ENCODE measurements at regions not wholly inside any gene's neighbourhood (a gene's known extent, or its start where the extent isn't known, plus 50 kb on each side); places are given as distances from the start of the nearest gene placed in this dataset.
"Not testable (repeated sequence)": the region's sequence is repeated elsewhere in the genome, so short reads cannot be mapped to it uniquely, and the experiment has no call there.

GRCh38 chr21:8987896-8988295 lies 1533.5 kb upstream of the TPTE start:
- H3K4me1 Mint-ChIP-seq, H3K4me3 Mint-ChIP-seq, DNase-seq, H3K36me3 Mint-ChIP-seq, H3K27me3 Mint-ChIP-seq, H3K27ac Mint-ChIP-seq, CTCF ChIA-PET: not testable (repeated sequence)
- H3K9me3 Mint-ChIP-seq, result peaks cover 41% of the 10 kb centered on the region

- no peaks in the 10 kb centered on the region for H3K36me3 Mint-ChIP-seq
- H3K9me3 Mint-ChIP-seq, result peaks cover 49% of the 10 kb centered on the region
- no peak for DNase-seq
- no peak overlapping the region for H3K4me3 Mint-ChIP-seq
- no peaks in the 10 kb centered on the region for H3K4me1 Mint-ChIP-seq
- no peak overlapping the region for H3K27ac Mint-ChIP-seq
- H3K27me3 Mint-ChIP-seq, result no peaks in the 10 kb centered on the region
- CTCF ChIA-PET, result no interaction called here
Measured at GRCh38 chr21:8988696-8989095, 1532.7 kb upstream of the TPTE start.

GRCh38 chr21:8989261-8989711 lies 1532.1 kb upstream of the TPTE start:
- CTCF ChIA-PET, result no interaction called here
- no peak overlapping the region for H3K27ac Mint-ChIP-seq

GRCh38 chr21:8989721-8990325 lies 1531.6 kb upstream of the TPTE start:
- peaks cover 57% of the 10 kb centered on the region for H3K9me3 Mint-ChIP-seq
- H3K36me3 Mint-ChIP-seq, result no peaks in the 10 kb centered on the region
- DNase-seq, result no peak

More at GRCh38 chr21:8989261-8989711, 1532.1 kb upstream of the TPTE start:
- H3K36me3 Mint-ChIP-seq, result no peaks in the 10 kb centered on the region
- no peak overlapping the region for H3K4me3 Mint-ChIP-seq
- no peak for DNase-seq
- peaks cover 53% of the 10 kb centered on the region for H3K9me3 Mint-ChIP-seq
- H3K4me1 Mint-ChIP-seq, result no peaks in the 10 kb centered on the region
- H3K27me3 Mint-ChIP-seq, result no peaks in the 10 kb centered on the region

GRCh38 chr21:8990326-8991087 lies 1530.9 kb upstream of the TPTE start:
- H3K4me1 Mint-ChIP-seq, result no peaks in the 10 kb centered on the region
- no peak overlapping the region for H3K4me3 Mint-ChIP-seq
- no peak overlapping the region for H3K27ac Mint-ChIP-seq
- CTCF ChIA-PET, result no interaction called here
- no peak for DNase-seq
- no peaks in the 10 kb centered on the region for H3K27me3 Mint-ChIP-seq
- no peaks in the 10 kb centered on the region for H3K36me3 Mint-ChIP-seq
- H3K9me3 Mint-ChIP-seq, result peaks cover 58% of the 10 kb centered on the region

More at GRCh38 chr21:8989721-8990325, 1531.6 kb upstream of the TPTE start:
- Mint-ChIP-seq H3K4me3 (no peak overlapping the region), H3K4me1 (no peaks in the 10 kb centered on the region), H3K27ac (no peak overlapping the region), H3K27me3 (no peaks in the 10 kb centered on the region)
- CTCF ChIA-PET, result no interaction called here

GRCh38 chr21:8991088-8991907 lies 1530.1 kb upstream of the TPTE start:
- peaks cover 60% of the 10 kb centered on the region for H3K9me3 Mint-ChIP-seq
- H3K27me3 Mint-ChIP-seq, result no peaks in the 10 kb centered on the region
- H3K27ac Mint-ChIP-seq, result no peak overlapping the region
- no peaks in the 10 kb centered on the region for H3K4me1 Mint-ChIP-seq
- no peaks in the 10 kb centered on the region for H3K36me3 Mint-ChIP-seq
- H3K4me3 Mint-ChIP-seq, result no peak overlapping the region
- CTCF ChIA-PET, result no interaction called here
- DNase-seq, result no peak

- H3K27ac Mint-ChIP-seq, result no peak overlapping the region
- CTCF ChIA-PET, result no interaction called here
- no peaks in the 10 kb centered on the region for H3K36me3 Mint-ChIP-seq
Measured at GRCh38 chr21:8991968-8992621, 1529.3 kb upstream of the TPTE start.

GRCh38 chr21:8992731-8993174 lies 1528.6 kb upstream of the TPTE start:
- CTCF ChIA-PET, result no interaction called here
- Mint-ChIP-seq H3K4me1 (no peaks in the 10 kb centered on the region), H3K27me3 (no peaks in the 10 kb centered on the region), H3K27ac (no peak overlapping the region), H3K4me3 (no peak overlapping the region), H3K9me3 (peaks cover 61% of the 10 kb centered on the region), H3K36me3 (no peaks in the 10 kb centered on the region)
- DNase-seq, result no peak

More at GRCh38 chr21:8991968-8992621, 1529.3 kb upstream of the TPTE start:
- no peak for DNase-seq
- H3K4me3 Mint-ChIP-seq, result no peak overlapping the region
- peaks cover 60% of the 10 kb centered on the region for H3K9me3 Mint-ChIP-seq
- H3K27me3 Mint-ChIP-seq, result no peaks in the 10 kb centered on the region
- H3K4me1 Mint-ChIP-seq, result no peaks in the 10 kb centered on the region

- H3K9me3 Mint-ChIP-seq, result peaks cover 61% of the 10 kb centered on the region
- CTCF ChIA-PET, result no interaction called here
- DNase-seq, result no peak
- H3K4me1 Mint-ChIP-seq, result no peaks in the 10 kb centered on the region
- no peak overlapping the region for H3K4me3 Mint-ChIP-seq
- H3K27ac Mint-ChIP-seq, result no peak overlapping the region
- no peaks in the 10 kb centered on the region for H3K27me3 Mint-ChIP-seq
- no peaks in the 10 kb centered on the region for H3K36me3 Mint-ChIP-seq
Measured at GRCh38 chr21:8993284-8993942, 1528.0 kb upstream of the TPTE start.

- peaks cover 56% of the 10 kb centered on the region for H3K9me3 Mint-ChIP-seq
- no peak for DNase-seq
- no peaks in the 10 kb centered on the region for H3K4me1 Mint-ChIP-seq
- no peaks in the 10 kb centered on the region for H3K36me3 Mint-ChIP-seq
- no peak overlapping the region for H3K4me3 Mint-ChIP-seq
- H3K27me3 Mint-ChIP-seq, result no peaks in the 10 kb centered on the region
- CTCF ChIA-PET, result no interaction called here
- no peak overlapping the region for H3K27ac Mint-ChIP-seq
Measured at GRCh38 chr21:8993943-8994639, 1527.3 kb upstream of the TPTE start.

- H3K36me3 Mint-ChIP-seq, result no peaks in the 10 kb centered on the region
- H3K27me3 Mint-ChIP-seq, result no peaks in the 10 kb centered on the region
Measured at GRCh38 chr21:8994640-8995511, 1526.5 kb upstream of the TPTE start.

GRCh38 chr21:8996487-8996968 lies 1524.9 kb upstream of the TPTE start:
- H3K36me3 Mint-ChIP-seq, DNase-seq, H3K27ac Mint-ChIP-seq, H3K4me3 Mint-ChIP-seq, H3K4me1 Mint-ChIP-seq, CTCF ChIA-PET, H3K27me3 Mint-ChIP-seq: not testable (repeated sequence)
- peaks cover 44% of the 10 kb centered on the region for H3K9me3 Mint-ChIP-seq

More at GRCh38 chr21:8994640-8995511, 1526.5 kb upstream of the TPTE start:
- CTCF ChIA-PET, result no interaction called here
- peaks cover 49% of the 10 kb centered on the region for H3K9me3 Mint-ChIP-seq
- no peak for DNase-seq
- H3K27ac Mint-ChIP-seq, result no peak overlapping the region
- H3K4me3 Mint-ChIP-seq, result no peak overlapping the region
- H3K4me1 Mint-ChIP-seq, result no peaks in the 10 kb centered on the region

All from activated naive CD4-positive, alpha-beta T cell treated with anti-CD3 and anti-CD28 coated beads, Interleukin-2, amount 10 ng/mL, durations not matched to agents 7 days and 5 days (primary cell).